Mucosa of rectum (tissue), 2 donors: ENCODE measurements at regions not wholly inside any gene's neighbourhood (a gene's known extent, or its start where the extent isn't known, plus 50 kb on each side); places are given as distances from the start of the nearest gene placed in this dataset.

Experiments used
- H3K27ac ChIP-seq, 2 donors: one replicate each; pipeline ENCODE4 v1.7.0; 2013; ENCODE audit warnings: inconsistent platforms in 2 of 2, low read depth in 2 of 2, low read length in 2 of 2
- H3K27me3 ChIP-seq, 2 donors: one replicate each; pipeline ENCODE4 v1.7.0; 2013; ENCODE audit warnings: low read length in 2 of 2; ENCODE audit not compliant: control insufficient read depth in 2 of 2, insufficient read depth in 2 of 2
- H3K36me3 ChIP-seq, 2 donors: one replicate each; pipeline ENCODE4 v1.7.0; 2013; ENCODE audit warnings: low read length in 2 of 2; ENCODE audit not compliant: control insufficient read depth in 2 of 2, insufficient read depth in 2 of 2
- H3K4me1 ChIP-seq, 2 donors: one replicate each; pipeline ENCODE4 v1.7.0; 2013; ENCODE audit warnings: low read length in 2 of 2, mild to moderate bottlenecking in 1 of 2; ENCODE audit not compliant: control insufficient read depth in 2 of 2, insufficient read depth in 2 of 2
- H3K4me3 ChIP-seq, 2 donors: one replicate each; pipeline ENCODE4 v1.7.0; 2013; ENCODE audit warnings: low read length in 2 of 2
- H3K9ac ChIP-seq, 2 donors: one replicate each; pipeline ENCODE4 v1.7.0; 2013; ENCODE audit warnings: low read length in 2 of 2, low read depth in 1 of 2, mild to moderate bottlenecking in 1 of 2
- H3K9me3 ChIP-seq, 2 donors: one replicate each; pipeline ENCODE4 v1.7.0; 2013; ENCODE audit warnings: low read length in 2 of 2; ENCODE audit not compliant: control insufficient read depth in 2 of 2
- donor health status: healthy.
- donor health status: Normal muscosa, but diverticular disease.

DNA sequence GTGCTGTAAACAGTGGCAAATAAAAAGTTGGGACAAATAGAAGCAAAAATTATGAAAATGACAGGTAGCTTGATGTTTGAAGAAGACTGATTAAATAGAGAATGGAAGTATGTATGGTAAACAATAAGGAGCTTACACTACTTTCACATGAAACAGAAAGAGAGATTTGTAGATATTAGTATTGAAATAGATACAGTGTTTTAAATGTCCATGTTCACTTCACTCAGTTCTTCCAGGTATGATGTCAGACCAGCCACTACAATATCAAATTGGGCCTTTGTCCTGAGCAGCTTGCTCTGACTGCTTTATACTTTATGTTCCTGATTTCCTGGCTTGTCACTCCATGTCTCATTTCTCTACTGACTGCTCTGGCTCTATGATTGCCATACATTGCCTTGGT, 107.5 kb downstream of the CENPW start:
- H3K9me3 ChIP-seq: no peaks in the 10 kb centered on the region
- H3K27me3 ChIP-seq: no peaks in the 10 kb centered on the region
- H3K4me3 ChIP-seq: no peak overlapping the region
- H3K4me1 ChIP-seq: no peaks in the 10 kb centered on the region
- no peaks in the 10 kb centered on the region for H3K36me3 ChIP-seq
- H3K9ac ChIP-seq: no peak overlapping the region
- no peak overlapping the region for H3K27ac ChIP-seq

DNA sequence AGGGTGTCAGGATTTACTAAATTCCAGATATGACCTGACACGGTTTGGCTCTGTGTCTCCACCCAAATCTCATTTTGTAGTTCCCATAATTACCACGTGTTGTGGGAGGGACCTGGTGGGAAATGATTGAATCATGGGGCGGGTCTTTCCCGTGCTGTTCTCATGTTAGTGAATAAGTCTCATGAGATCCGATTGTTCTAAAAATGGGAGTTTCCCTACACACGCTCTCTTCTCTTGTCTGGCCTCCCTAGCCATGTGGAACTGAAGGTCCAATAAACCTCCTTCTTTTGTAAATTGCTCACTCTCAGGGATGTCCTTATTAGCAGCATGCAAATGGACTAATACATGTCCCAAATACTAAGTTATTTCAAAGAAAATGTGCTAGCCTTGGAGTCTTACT, 121.1 kb downstream of the CENPW start:
- H3K4me1 ChIP-seq: no peaks in the 10 kb centered on the region
- H3K27ac ChIP-seq: no peak overlapping the region
- H3K9ac ChIP-seq: no peak overlapping the region
- H3K27me3 ChIP-seq: no peaks in the 10 kb centered on the region
- H3K9me3 ChIP-seq: no peaks in the 10 kb centered on the region
- no peaks in the 10 kb centered on the region for H3K36me3 ChIP-seq
- H3K4me3 ChIP-seq: no peak overlapping the region

DNA sequence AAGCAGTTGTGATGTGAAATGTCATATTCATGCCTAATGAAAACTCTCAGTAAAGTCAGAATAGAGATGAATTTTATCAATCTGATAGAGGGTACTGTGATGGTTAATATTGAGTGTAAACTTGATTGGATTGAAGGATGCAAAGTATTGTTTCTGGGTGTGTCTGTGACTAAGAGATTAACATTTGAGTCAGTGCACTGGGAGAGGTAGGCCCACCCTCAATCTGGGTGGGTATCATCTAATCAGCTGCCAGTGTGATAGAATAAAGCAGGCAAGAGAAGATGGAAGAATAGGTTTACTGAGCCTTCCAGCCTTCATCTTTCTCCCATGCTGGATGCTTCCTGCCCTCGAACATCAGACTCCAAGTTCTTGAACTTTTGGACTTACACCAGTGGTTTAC, 124.3 kb downstream of the CENPW start:
- no peaks in the 10 kb centered on the region for H3K27me3 ChIP-seq
- no peak overlapping the region for H3K27ac ChIP-seq

DNA sequence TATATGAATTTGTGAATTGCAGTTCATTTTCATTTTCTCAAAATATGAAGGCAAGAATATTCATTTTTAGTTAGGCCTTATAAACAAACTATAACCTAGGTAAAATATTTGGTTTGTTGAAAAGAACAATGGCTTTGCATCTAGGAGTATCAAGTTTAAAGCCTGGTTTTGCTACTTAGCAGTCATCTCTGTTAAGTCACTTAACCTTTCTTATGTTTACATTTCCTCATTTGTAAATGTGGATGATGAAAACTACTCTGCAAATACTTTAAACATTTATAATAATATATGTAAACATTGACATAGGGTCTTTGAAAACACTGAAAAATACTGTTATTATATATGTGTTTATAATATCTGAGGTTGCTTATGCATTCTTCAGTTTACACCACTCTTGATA, 135.5 kb downstream of the CENPW start:
- H3K4me3 ChIP-seq: no peak overlapping the region
- H3K4me1 ChIP-seq: no peaks in the 10 kb centered on the region
- no peaks in the 10 kb centered on the region for H3K36me3 ChIP-seq
- no peaks in the 10 kb centered on the region for H3K9me3 ChIP-seq
- no peak overlapping the region for H3K9ac ChIP-seq
- H3K27ac ChIP-seq: no peak overlapping the region
- H3K27me3 ChIP-seq: no peaks in the 10 kb centered on the region

More for the DNA sequence above, 124.3 kb downstream of the CENPW start:
- Histone ChIP-seq H3K36me3 (no peaks in the 10 kb centered on the region), H3K4me3 (no peak overlapping the region), H3K4me1 (no peaks in the 10 kb centered on the region), H3K9ac (no peak overlapping the region), H3K9me3 (no peaks in the 10 kb centered on the region)

DNA sequence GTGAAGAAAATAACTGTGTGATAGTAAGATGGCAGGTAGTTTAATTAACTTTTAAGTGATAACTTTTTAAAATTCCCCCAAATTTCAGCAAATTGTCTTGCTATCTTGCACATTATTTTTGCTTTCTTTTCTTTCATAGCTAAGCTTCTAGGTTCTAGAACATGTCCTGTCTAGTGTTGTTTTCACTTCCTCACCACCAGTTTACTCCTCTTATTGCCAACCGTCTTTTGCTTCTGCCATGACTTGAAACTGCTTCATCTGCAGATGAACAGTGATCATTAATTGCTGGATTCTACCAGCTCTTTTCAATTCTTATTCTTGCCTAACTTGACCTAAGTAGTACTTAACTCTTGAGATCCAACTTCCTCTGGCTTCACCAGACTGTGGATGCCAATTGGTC, 137.8 kb downstream of the CENPW start:
- H3K27me3 ChIP-seq: no peaks in the 10 kb centered on the region
- H3K4me1 ChIP-seq: no peaks in the 10 kb centered on the region
- no peaks in the 10 kb centered on the region for H3K9me3 ChIP-seq
- no peak overlapping the region for H3K27ac ChIP-seq
- no peak overlapping the region for H3K4me3 ChIP-seq
- no peaks in the 10 kb centered on the region for H3K36me3 ChIP-seq
- H3K9ac ChIP-seq: no peak overlapping the region

DNA sequence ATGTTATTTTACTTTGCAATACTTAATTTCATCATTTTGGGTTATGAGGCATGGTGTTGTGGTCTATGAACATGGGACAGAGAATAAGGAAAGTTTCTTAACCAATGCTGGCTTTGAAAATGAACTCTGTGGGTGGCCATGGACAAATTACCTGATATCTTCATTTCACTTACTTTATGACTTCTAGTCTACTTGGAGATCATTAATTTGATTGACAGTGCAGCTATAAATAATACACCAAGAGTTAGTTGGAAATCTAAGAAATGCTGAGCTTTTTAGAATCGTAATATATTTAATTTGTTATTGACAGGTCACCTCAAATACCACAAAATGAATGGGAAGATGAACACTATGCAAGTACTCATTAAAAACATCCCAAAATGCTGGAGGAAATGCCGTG, 140.4 kb downstream of the CENPW start:
- Histone ChIP-seq H3K4me3 (no peak overlapping the region), H3K4me1 (no peaks in the 10 kb centered on the region), H3K9me3 (no peaks in the 10 kb centered on the region), H3K9ac (no peak overlapping the region), H3K27me3 (no peaks in the 10 kb centered on the region), H3K36me3 (no peaks in the 10 kb centered on the region), H3K27ac (no peak overlapping the region)

DNA sequence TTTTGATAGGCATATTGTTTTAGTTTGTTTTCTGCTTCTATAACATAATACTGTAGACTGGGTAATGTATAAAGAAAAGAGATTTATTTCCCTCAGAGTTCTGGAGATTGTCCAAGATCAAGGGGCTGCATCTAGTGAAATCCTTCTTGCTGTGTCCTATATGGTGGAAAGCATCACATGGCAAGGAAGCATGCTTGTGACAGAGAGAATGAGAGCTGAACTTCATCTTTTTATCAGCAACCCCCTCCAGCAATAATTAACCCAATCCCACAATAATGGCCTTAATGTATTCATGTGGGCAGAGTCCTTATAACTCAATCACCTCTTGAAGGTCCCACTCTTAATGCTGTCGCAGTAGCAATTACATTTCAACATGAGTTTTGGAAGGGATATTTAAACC, 141.4 kb downstream of the CENPW start:
- no peak overlapping the region for H3K27ac ChIP-seq
- H3K9me3 ChIP-seq: no peaks in the 10 kb centered on the region
- H3K9ac ChIP-seq: no peak overlapping the region
- H3K4me3 ChIP-seq: no peak overlapping the region
- no peaks in the 10 kb centered on the region for H3K27me3 ChIP-seq
- H3K36me3 ChIP-seq: no peaks in the 10 kb centered on the region
- H3K4me1 ChIP-seq: no peaks in the 10 kb centered on the region

DNA sequence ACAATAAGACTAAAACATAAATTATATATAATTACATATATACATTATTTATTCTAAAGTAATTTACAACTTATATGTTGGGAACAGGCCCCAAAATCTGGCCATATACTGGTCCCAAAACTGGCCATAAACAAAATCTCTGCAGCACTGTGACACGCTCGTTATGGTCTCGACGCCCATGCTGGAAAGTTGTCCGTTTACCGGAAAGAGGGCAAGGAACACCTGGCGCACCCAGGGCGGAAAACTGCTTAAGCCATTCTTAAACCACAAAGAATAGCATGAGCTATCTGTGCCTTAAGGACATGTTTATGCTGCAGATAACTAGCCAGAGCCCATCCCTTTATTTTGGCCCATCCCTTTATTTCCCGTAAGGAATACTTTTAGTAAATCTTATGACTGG, 164.9 kb downstream of the CENPW start:
- no peak overlapping the region for H3K4me3 ChIP-seq
- no peaks in the 10 kb centered on the region for H3K27me3 ChIP-seq
- no peaks in the 10 kb centered on the region for H3K36me3 ChIP-seq
- H3K27ac ChIP-seq: no peak overlapping the region
- no peaks in the 10 kb centered on the region for H3K9me3 ChIP-seq
- H3K4me1 ChIP-seq: no peaks in the 10 kb centered on the region
- no peak overlapping the region for H3K9ac ChIP-seq

DNA sequence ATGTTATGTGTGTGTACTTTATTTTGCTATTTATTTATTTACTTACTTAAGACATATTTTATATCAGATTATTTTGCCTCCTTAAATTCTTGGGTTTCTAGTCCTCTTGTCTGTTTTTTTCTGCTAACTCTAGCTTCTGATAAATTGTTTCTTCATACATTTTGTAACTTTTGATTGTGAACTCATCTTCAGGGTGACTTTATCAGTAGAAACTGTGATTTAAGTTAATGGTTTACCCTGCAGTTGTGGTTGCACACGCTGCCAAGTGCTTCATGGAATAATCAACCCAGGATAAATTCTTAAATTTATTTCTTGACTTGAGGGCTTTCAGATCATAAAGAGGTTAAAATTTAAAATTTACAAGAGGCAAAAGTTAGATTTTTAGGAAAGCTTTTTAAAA, 173.3 kb downstream of the CENPW start:
- no peak overlapping the region for H3K9ac ChIP-seq
- no peak overlapping the region for H3K4me3 ChIP-seq
- H3K27ac ChIP-seq: no peak overlapping the region
- H3K9me3 ChIP-seq: no peaks in the 10 kb centered on the region
- no peaks in the 10 kb centered on the region for H3K4me1 ChIP-seq
- H3K27me3 ChIP-seq: no peaks in the 10 kb centered on the region
- no peaks in the 10 kb centered on the region for H3K36me3 ChIP-seq

DNA sequence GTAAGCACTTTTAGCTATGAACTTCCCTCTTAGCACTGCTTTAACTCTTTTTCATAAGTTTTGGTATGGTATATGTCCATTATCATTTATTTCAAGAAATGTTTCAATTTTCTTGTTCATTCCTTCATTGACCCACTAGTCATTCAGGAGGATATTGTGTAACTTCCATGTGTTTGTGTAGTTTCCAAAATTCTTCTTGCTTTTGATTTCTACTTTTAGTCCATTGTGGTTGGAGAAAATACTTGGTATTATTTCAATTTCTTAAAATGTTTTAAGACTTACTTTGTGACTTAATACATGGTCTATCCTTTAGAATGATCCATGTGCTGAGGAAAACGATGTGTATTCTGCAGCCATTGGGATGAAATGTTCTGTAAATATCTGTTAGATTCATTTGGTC, 176.5 kb downstream of the CENPW start:
- no peaks in the 10 kb centered on the region for H3K9me3 ChIP-seq
- no peaks in the 10 kb centered on the region for H3K4me1 ChIP-seq
- H3K9ac ChIP-seq: no peak overlapping the region
- no peak overlapping the region for H3K27ac ChIP-seq
- H3K4me3 ChIP-seq: no peak overlapping the region
- no peaks in the 10 kb centered on the region for H3K27me3 ChIP-seq
- H3K36me3 ChIP-seq: no peaks in the 10 kb centered on the region

DNA sequence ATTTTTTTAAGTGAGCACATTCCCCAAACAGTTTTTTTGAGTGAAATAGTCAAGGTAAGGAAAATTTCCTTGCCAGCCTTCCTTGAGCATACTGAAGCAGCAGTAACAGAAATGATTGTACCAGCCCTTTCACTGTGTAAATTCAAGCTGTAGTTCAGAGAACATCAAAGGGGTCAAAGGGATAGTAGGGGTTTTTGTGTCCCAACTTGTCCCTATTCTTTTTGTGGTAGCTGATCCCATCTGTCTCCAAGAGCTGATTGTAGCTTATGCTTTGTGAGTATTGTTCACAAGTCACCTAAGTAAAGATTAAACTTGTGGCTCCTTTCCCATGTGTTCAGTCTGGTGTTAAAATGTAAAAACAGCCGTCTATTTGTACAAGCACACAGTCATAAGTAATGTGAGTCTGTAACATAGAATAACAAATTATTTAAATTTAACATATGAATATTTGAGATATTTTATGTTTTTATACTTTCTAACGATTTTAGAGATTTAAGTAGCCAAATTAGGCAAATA, 185.0 kb downstream of the CENPW start:
- Histone ChIP-seq H3K9ac (no peak overlapping the region), H3K9me3 (no peaks in the 10 kb centered on the region), H3K27ac (no peak overlapping the region), H3K27me3 (no peaks in the 10 kb centered on the region), H3K36me3 (no peaks in the 10 kb centered on the region), H3K4me3 (no peak overlapping the region), H3K4me1 (no peaks in the 10 kb centered on the region)
